Panc1 (cell line): ENCODE measurements at regions not wholly inside any gene's neighbourhood (a gene's known extent, or its start where the extent isn't known, plus 50 kb on each side); places are given as distances from the start of the nearest gene placed in this dataset.

Experiments used
- ATAC-seq: fragments of 200-7000 bp; cut with Tn5 transposase; 2 replicates; pipeline ENCODE4 v1.9.1; 2020; ENCODE audit warnings: mild to moderate bottlenecking, moderate library complexity
- BruUV-seq: library from RNA; stranded (reverse); fragments of 400-500 nt; replicated peaks from 2 replicates; lab custom pipeline; 2021; lab: Mats Ljungman, UMichigan
- CTCF ChIA-PET: fragments of 300-600 bp; sonication (Branson Sonifier 250); formaldehyde crosslinking; loops from one replicate; lab custom pipeline; 2022; ENCODE audit warnings: antibody characterized with exemption; lab: Charles Lee
- POLR2A ChIA-PET: fragments of 300-600 bp; sonication (Branson Sonifier 250); formaldehyde crosslinking; loops from one replicate; lab custom pipeline; 2022; ENCODE audit warnings: antibody characterized with exemption; lab: Charles Lee
- DNase-seq: peaks from one replicate; pipeline ENCODE4 v3.0.0-alpha.2; 2010; ENCODE audit warnings: low read depth, low spot score
- H3K27ac ChIP-seq: 2 replicates; pipeline ENCODE4 v1.5.1; 2011; ENCODE audit warnings: mild to moderate bottlenecking, low read length, inconsistent platforms
- H3K27me3 ChIP-seq: fragments of 200-500 bp; sonication (Bioruptor generic); 2 replicates; pipeline ENCODE4 v1.6.0; 2014; ENCODE audit warnings: low read length, inconsistent platforms; ENCODE audit not compliant: control insufficient read depth, insufficient read depth
- H3K36me3 ChIP-seq: fragments of 200-500 bp; sonication (Bioruptor generic); 2 replicates; pipeline ENCODE4 v1.5.1; 2014; ENCODE audit warnings: inconsistent platforms, mild to moderate bottlenecking, low read length, moderate library complexity; ENCODE audit not compliant: control insufficient read depth, insufficient read depth
- H3K4me1 ChIP-seq: 2 replicates; pipeline ENCODE4 v1.5.1; 2011; ENCODE audit warnings: inconsistent platforms, mild to moderate bottlenecking, low read length, moderate library complexity; ENCODE audit not compliant: control insufficient read depth, insufficient read depth
- H3K4me3 ChIP-seq, 2 experiments: 2 replicates each; pipeline ENCODE4 v1.5.1; 2011 to 2012; ENCODE audit warnings: low read depth in 2 of 2, low read length in 2 of 2, mild to moderate bottlenecking in 2 of 2, inconsistent platforms in 1 of 2, moderate library complexity in 1 of 2
- H3K9me3 ChIP-seq: fragments of 200-500 bp; sonication (Bioruptor generic); 2 replicates; pipeline ENCODE4 v1.5.1; 2014; ENCODE audit warnings: low read depth, mild to moderate bottlenecking, inconsistent platforms, low read length, moderate library complexity; ENCODE audit not compliant: control insufficient read depth, insufficient read depth
- CTCF ChIP-seq: fragments of 450-650 bp; IDR thresholded peaks from 2 replicates; pipeline ENCODE4 v1.5.1; 2017; ENCODE audit warnings: mild to moderate bottlenecking
- POLR2AphosphoS5 ChIP-seq: IDR thresholded peaks from 2 replicates; pipeline ENCODE4 v1.6.1; 2012; ENCODE audit warnings: mild to moderate bottlenecking, low read depth, low read length, moderate library complexity
- REST ChIP-seq, 2 experiments: IDR thresholded peaks; 2 replicates each; pipeline ENCODE4 v1.6.1; 2011 to 2012; ENCODE audit warnings: low read depth in 2 of 2, control low read depth in 1 of 2, low read length in 1 of 2, mild to moderate bottlenecking in 1 of 2, moderate library complexity in 1 of 2; ENCODE audit not compliant: insufficient read depth in 1 of 2
- SIN3A ChIP-seq: IDR thresholded peaks from 2 replicates; pipeline ENCODE4 v1.6.1; 2012; ENCODE audit warnings: low read depth, mild to moderate bottlenecking, low read length, moderate library complexity, borderline replicate concordance; ENCODE audit not compliant: insufficient read depth
- TCF7L2 ChIP-seq: IDR thresholded peaks from 2 replicates; pipeline ENCODE4 v1.6.1; 2011; ENCODE audit warnings: mild to moderate bottlenecking, low read depth, low read length, inconsistent platforms
- in situ Hi-C: cut with HindIII; loops from 2 replicates; pipeline ENCODE4 v1.10.0; 2016; ENCODE audit warnings: low sequenced_read_pairs, low pct_unique_long_range_greater_than_20kb
- intact Hi-C: fragments of 100-400 bp; cut with micrococcal nuclease; formaldehyde crosslinking; loops from one replicate; pipeline ENCODE4 v1.10.0; 2022; ENCODE audit not compliant: unreplicated experiment

- intact Hi-C loops (no loop called here), in situ Hi-C loops (no loop called here)
- no peaks in the 10 kb centered on the region for H3K9me3 ChIP-seq
- H3K27ac ChIP-seq = no peak overlapping the region
- TF ChIP-seq SIN3A (no peak), POLR2AphosphoS5 (no peak), REST (IDR thresholded peaks at IDR 0.05; ENCODE audit: insufficient read depth in 1 of 2, low read depth in 2 of 2, low read length in 1 of 2) (no peak), TCF7L2 (no peak), CTCF (no peak)
- no peak overlapping the region for H3K4me3 ChIP-seq
- no peaks in the 10 kb centered on the region for H3K36me3 ChIP-seq
- ChIA-PET CTCF (no interaction called here), POLR2A (no interaction called here)
- no TSS peak for BruUV-seq
- no peaks in the 10 kb centered on the region for H3K27me3 ChIP-seq
- ATAC-seq (no peak), DNase-seq (no peak)
- no peaks in the 10 kb centered on the region for H3K4me1 ChIP-seq
These were observed 77.9 kb downstream of the ANXA1 start for GRCh38 chr9:73229543-73229942.

- intact Hi-C loops = no loop called here
- Histone ChIP-seq H3K9me3 (no peaks in the 10 kb centered on the region), H3K4me3 (no peak overlapping the region), H3K4me1 (no peaks in the 10 kb centered on the region), H3K27me3 (no peaks in the 10 kb centered on the region), H3K36me3 (no peaks in the 10 kb centered on the region), H3K27ac (no peak overlapping the region)
- in situ Hi-C loops = no loop called here
- DNase-seq = no peak
- POLR2A ChIA-PET = no interaction called here
- TF ChIP-seq REST (IDR thresholded peaks at IDR 0.05; ENCODE audit: insufficient read depth in 1 of 2, low read depth in 2 of 2, low read length in 1 of 2) = no peak
- no peak for TF ChIP-seq CTCF
- no peak for TF ChIP-seq SIN3A
- TF ChIP-seq TCF7L2 = no peak
- no peak for TF ChIP-seq POLR2AphosphoS5
- no TSS peak for BruUV-seq
- no peak for ATAC-seq
- CTCF ChIA-PET = no interaction called here
These were observed 78.6 kb downstream of the ANXA1 start for GRCh38 chr9:73230251-73230650.
